Activated T-helper 2 cell treated with anti-CD3 and anti-CD28 coated beads, Interferon-gamma antibody, Interleukin-2, Interleukin-4, amounts not matched to agents 10 μg/mL and 5 μg/mL and 100 μg/mL, durations not matched to agents 14 hours and 24 hours and 36 hours (primary cell): ENCODE measurements at regions not wholly inside any gene's neighbourhood (a gene's known extent, or its start where the extent isn't known, plus 50 kb on each side); places are given as distances from the start of the nearest gene placed in this dataset.

ENCODE experiments used
- DNase-seq: peaks from one replicate; pipeline ENCODE4 v3.0.0; 2021; ENCODE audit warnings: low spot score
- H3K27ac Mint-ChIP-seq: one replicate; pipeline ENCODE4 v1.8.0; 2021; ENCODE audit warnings: mixed read lengths
- H3K27me3 Mint-ChIP-seq: one replicate; pipeline ENCODE4 v1.8.0; 2021; ENCODE audit warnings: low read depth, mixed read lengths
- H3K36me3 Mint-ChIP-seq: one replicate; pipeline ENCODE4 v1.8.0; 2021; ENCODE audit warnings: low read depth, mixed read lengths
- H3K4me1 Mint-ChIP-seq: one replicate; pipeline ENCODE4 v1.8.0; 2021; ENCODE audit warnings: low read depth, mixed read lengths
- H3K4me3 Mint-ChIP-seq: one replicate; pipeline ENCODE4 v1.8.0; 2021; ENCODE audit warnings: low read depth, mild to moderate bottlenecking, moderate library complexity, mixed read lengths
- H3K9me3 Mint-ChIP-seq: one replicate; pipeline ENCODE4 v1.8.0; 2021; ENCODE audit warnings: mixed read lengths
- intact Hi-C: fragments of 100-400 bp; cut with micrococcal nuclease; formaldehyde crosslinking; loops from one replicate; pipeline ENCODE4 v1.15.1; 2023

- Mint-ChIP-seq H3K4me3 (no peak overlapping the region), H3K36me3 (no peaks in the 10 kb centered on the region), H3K9me3 (no peaks in the 10 kb centered on the region), H3K4me1 (no peaks in the 10 kb centered on the region), H3K27ac (no peak overlapping the region), H3K27me3 (no peaks in the 10 kb centered on the region)
- no peak for DNase-seq
- intact Hi-C loops: no loop called here
Observed at GRCh38 chr12:105920161-105920684, 218.5 kb downstream of the NUAK1 start.

GRCh38 chr12:105921055-105921454 is 217.7 kb downstream of the NUAK1 start:
- no peak for DNase-seq
- H3K36me3 Mint-ChIP-seq: no peaks in the 10 kb centered on the region
- no peaks in the 10 kb centered on the region for H3K9me3 Mint-ChIP-seq
- no peaks in the 10 kb centered on the region for H3K27me3 Mint-ChIP-seq
- H3K4me3 Mint-ChIP-seq: no peak overlapping the region
- H3K27ac Mint-ChIP-seq: no peak overlapping the region
- H3K4me1 Mint-ChIP-seq: no peaks in the 10 kb centered on the region
- intact Hi-C loops: no loop called here

- no peak for DNase-seq
- Mint-ChIP-seq H3K27me3 (no peaks in the 10 kb centered on the region), H3K4me3 (no peak overlapping the region), H3K4me1 (no peaks in the 10 kb centered on the region), H3K9me3 (no peaks in the 10 kb centered on the region), H3K36me3 (no peaks in the 10 kb centered on the region), H3K27ac (no peak overlapping the region)
- intact Hi-C loops: no loop called here
Observed at GRCh38 chr12:105921872-105922669, 216.7 kb downstream of the NUAK1 start.

DNA sequence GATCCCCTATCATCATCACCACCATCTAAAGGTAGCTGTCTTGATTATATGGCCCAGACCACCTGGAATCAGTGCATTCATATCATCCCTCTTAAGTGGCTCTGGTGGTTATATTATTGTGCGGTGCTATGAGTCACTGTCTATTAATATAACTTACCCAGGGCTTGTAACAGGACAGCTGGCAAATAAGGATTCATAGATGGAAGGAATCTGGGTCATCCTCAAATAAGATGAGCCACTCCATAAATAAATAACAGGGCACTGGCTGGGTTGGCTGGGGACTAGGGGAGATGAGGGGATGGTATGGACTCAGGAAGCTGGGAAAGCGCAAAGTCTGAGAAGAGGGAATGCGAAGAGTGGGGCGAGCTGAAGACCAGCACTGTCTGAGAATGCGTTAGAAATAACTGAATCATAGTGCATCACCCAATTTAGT is 216.1 kb downstream of the NUAK1 start:
- no peaks in the 10 kb centered on the region for H3K36me3 Mint-ChIP-seq
- no peak overlapping the region for H3K4me3 Mint-ChIP-seq
- no peaks in the 10 kb centered on the region for H3K9me3 Mint-ChIP-seq
- H3K4me1 Mint-ChIP-seq: no peaks in the 10 kb centered on the region
- intact Hi-C loops: no loop called here
- peaks cover 2% of the 10 kb centered on the region for H3K27me3 Mint-ChIP-seq
- DNase-seq: no peak
- no peak overlapping the region for H3K27ac Mint-ChIP-seq

GRCh38 chr12:105924526-105925208 is 214.1 kb downstream of the NUAK1 start:
- Mint-ChIP-seq H3K4me3 (no peak overlapping the region), H3K27me3 (peaks cover 5% of the 10 kb centered on the region), H3K36me3 (no peaks in the 10 kb centered on the region), H3K9me3 (no peaks in the 10 kb centered on the region), H3K4me1 (no peaks in the 10 kb centered on the region), H3K27ac (no peak overlapping the region)
- intact Hi-C loops: no loop called here
- DNase-seq: no peak

GRCh38 chr12:105927564-105927963 is 211.2 kb downstream of the NUAK1 start:
- Mint-ChIP-seq H3K27ac (no peak overlapping the region), H3K36me3 (no peaks in the 10 kb centered on the region), H3K9me3 (no peaks in the 10 kb centered on the region), H3K27me3 (peaks cover 5% of the 10 kb centered on the region), H3K4me3 (no peak overlapping the region), H3K4me1 (peaks cover 5% of the 10 kb centered on the region)
- DNase-seq: no peak
- intact Hi-C loops: no loop called here

GRCh38 chr12:105928436-105928835 is 210.3 kb downstream of the NUAK1 start:
- Mint-ChIP-seq H3K4me3 (no peak overlapping the region), H3K4me1 (peaks cover 5% of the 10 kb centered on the region), H3K27ac (no peak overlapping the region), H3K36me3 (no peaks in the 10 kb centered on the region), H3K9me3 (no peaks in the 10 kb centered on the region), H3K27me3 (peaks cover 5% of the 10 kb centered on the region)
- DNase-seq: no peak
- intact Hi-C loops: no loop called here

DNA sequence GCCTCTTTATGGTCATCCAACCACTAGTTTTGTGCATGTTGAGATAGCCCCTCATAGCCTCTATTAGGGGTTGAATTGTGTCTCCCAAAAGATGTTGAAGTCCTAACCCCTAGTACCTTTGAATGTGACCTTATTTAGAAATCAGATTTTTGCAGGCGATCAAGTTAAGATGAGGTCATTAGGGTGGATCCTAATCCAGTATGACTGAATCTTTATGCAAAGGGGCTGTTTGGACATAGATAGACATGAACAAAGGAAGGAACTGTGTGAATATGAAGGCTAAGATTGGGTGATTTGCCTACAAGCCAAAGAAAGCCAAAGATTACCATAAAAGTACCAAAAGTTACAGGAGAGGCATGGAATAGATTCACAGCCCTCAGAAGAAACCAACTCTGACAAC is 209.6 kb downstream of the NUAK1 start:
- Mint-ChIP-seq H3K36me3 (no peaks in the 10 kb centered on the region), H3K27me3 (peaks cover 5% of the 10 kb centered on the region), H3K9me3 (no peaks in the 10 kb centered on the region), H3K4me1 (peaks cover 5% of the 10 kb centered on the region), H3K27ac (no peak overlapping the region), H3K4me3 (no peak overlapping the region)
- intact Hi-C loops: no loop called here
- no peak for DNase-seq

DNA sequence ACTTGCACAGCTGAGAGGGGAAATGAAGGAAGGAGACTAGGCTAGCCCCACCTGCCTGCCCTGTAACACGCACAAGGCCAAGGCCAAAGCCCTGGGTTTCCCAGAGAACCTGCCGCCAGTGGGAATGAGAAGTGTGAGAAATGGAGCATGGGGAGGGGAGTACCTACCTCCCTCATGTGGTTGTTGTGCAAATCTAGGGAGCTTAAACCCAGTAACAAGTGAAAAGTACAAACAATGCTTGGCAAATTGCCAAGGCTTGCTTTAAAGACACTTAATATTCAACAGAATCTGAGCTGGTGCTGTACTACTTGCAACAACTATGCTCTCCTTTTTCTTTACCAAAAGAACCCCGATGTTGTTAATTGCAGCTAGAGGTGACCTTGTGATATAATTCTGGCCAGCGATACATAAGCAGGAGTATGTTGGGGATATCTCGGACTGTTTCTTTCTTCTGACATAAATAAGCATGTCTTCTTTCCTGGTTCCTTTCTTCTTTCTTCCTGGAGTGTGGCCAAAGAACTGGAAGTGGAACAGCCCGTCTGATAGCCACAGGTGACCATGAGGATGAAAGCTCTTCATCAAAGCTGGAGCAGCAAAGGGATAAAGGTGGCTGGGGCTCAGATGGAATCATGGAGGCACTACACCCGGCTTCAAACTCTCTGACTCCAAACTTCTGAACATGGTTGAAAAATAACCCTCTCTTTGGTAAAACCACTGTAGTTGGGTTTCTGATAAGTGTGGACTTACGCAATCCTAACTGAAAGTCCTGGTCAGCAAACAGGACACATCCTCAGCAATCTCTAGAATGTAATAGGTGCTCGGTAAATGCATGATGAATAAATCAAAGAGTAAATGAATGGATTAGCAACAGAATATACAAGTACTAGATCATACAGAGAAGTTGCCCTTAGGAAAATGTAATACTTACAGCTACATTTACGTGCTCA is 207.9 kb downstream of the NUAK1 start:
- Mint-ChIP-seq H3K4me3 (no peak overlapping the region), H3K9me3 (no peaks in the 10 kb centered on the region), H3K36me3 (no peaks in the 10 kb centered on the region), H3K27ac (no peak overlapping the region), H3K27me3 (peaks cover 5% of the 10 kb centered on the region), H3K4me1 (peaks cover 7% of the 10 kb centered on the region)
- DNase-seq: no peak
- intact Hi-C loops: no loop called here

GRCh38 chr12:105931762-105932570 is 206.8 kb downstream of the NUAK1 start:
- Mint-ChIP-seq H3K27me3 (peaks cover 5% of the 10 kb centered on the region), H3K36me3 (no peaks in the 10 kb centered on the region), H3K9me3 (no peaks in the 10 kb centered on the region), H3K27ac (no peak overlapping the region), H3K4me3 (no peak overlapping the region), H3K4me1 (peaks cover 7% of the 10 kb centered on the region)
- intact Hi-C loops: no loop called here
- DNase-seq: no peak

DNA sequence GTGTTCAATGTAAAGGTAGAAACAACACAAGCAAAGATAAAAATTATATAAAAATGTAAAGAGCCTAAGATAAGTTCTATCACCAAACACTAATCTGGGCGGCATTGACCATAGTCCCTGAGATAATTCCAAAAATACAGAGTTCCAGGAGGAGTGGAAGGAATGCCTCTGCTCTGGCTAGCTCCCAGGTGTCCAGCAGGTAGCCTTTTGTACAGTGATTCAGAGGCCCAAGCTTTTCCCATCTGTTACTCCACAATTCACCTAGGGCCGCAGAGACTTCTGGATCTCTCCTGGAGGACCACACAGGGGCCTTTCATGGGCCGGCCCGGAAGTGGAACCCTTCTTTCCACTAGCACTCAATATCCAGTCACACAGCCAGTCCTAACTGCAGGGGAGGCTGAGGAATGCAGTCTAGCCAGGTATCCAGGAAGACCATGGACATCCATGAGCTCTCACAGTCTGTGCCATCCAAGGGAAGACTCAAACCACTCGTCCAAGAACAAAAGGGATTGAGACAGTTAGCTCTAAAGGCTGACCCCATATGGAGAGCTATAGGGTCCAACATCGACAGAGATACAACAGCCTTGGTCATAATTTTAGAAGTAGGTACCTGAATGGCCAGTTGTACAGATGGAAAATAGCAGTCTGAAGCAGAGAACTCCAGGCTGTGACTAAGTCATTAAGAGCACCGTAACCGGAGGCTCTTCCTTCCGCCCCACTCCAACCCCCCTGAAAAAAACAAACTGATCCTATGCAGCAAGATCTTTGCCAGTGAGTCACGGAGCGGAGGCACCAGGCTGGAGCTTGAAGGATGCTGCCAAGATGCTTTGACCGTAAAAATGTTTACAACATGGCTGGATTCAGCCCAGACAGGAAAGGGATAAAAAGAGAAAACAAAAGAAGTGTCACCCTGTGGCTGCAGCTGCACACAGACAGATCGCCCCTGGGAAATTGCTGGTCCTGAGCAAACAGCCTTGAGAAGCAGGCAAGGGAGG is 204.8 kb downstream of the NUAK1 start:
- no peaks in the 10 kb centered on the region for H3K9me3 Mint-ChIP-seq
- intact Hi-C loops: no loop called here
- H3K36me3 Mint-ChIP-seq: no peaks in the 10 kb centered on the region
- H3K27me3 Mint-ChIP-seq: peaks cover 2% of the 10 kb centered on the region
- no peak overlapping the region for H3K4me3 Mint-ChIP-seq
- no peak overlapping the region for H3K27ac Mint-ChIP-seq
- no peak for DNase-seq
- peaks cover 7% of the 10 kb centered on the region for H3K4me1 Mint-ChIP-seq
